Activated naive CD4-positive, alpha-beta T cell treated with anti-CD3 and anti-CD28 coated beads, Interleukin-2, amount 10 ng/mL, durations not matched to agents 7 days and 5 days (primary cell): ENCODE measurements at regions not wholly inside any gene's neighbourhood (a gene's known extent, or its start where the extent isn't known, plus 50 kb on each side); places are given as distances from the start of the nearest gene placed in this dataset.
"Not testable (repeated sequence)": the region's sequence is repeated elsewhere in the genome, so short reads cannot be mapped to it uniquely, and the experiment has no call there.

Source experiments
- CTCF ChIA-PET: fragments of 350-600 bp; sonication (Branson Sonifier 250); formaldehyde crosslinking; loops from one replicate; lab custom pipeline; 2021; ENCODE audit warnings: antibody characterized with exemption; lab: Charles Lee
- DNase-seq: peaks from one replicate; pipeline ENCODE4 v3.0.0-alpha.2; 2020
- H3K27ac Mint-ChIP-seq: one replicate; pipeline ENCODE4 v1.8.0; 2021; ENCODE audit warnings: mild to moderate bottlenecking, moderate library complexity, mixed read lengths
- H3K27me3 Mint-ChIP-seq: one replicate; pipeline ENCODE4 v1.8.0; 2021; ENCODE audit warnings: mild to moderate bottlenecking, mixed read lengths
- H3K36me3 Mint-ChIP-seq: one replicate; pipeline ENCODE4 v1.8.0; 2021; ENCODE audit warnings: mixed read lengths
- H3K4me1 Mint-ChIP-seq: one replicate; pipeline ENCODE4 v1.8.0; 2021; ENCODE audit warnings: mixed read lengths
- H3K4me3 Mint-ChIP-seq: one replicate; pipeline ENCODE4 v1.8.0; 2021; ENCODE audit warnings: mild to moderate bottlenecking, moderate library complexity, mixed read lengths
- H3K9me3 Mint-ChIP-seq: one replicate; pipeline ENCODE4 v1.8.0; 2021; ENCODE audit warnings: mixed read lengths

GRCh38 chr18:5051207-5051606 lies 145.8 kb downstream of the AKAIN1 start:
- CTCF ChIA-PET: no interaction called here
- Mint-ChIP-seq H3K27ac (no peak overlapping the region), H3K27me3 (peaks cover 4% of the 10 kb centered on the region), H3K9me3 (no peaks in the 10 kb centered on the region), H3K4me1 (no peaks in the 10 kb centered on the region), H3K36me3 (no peaks in the 10 kb centered on the region), H3K4me3 (no peak overlapping the region)
- DNase-seq: no peak

DNA sequence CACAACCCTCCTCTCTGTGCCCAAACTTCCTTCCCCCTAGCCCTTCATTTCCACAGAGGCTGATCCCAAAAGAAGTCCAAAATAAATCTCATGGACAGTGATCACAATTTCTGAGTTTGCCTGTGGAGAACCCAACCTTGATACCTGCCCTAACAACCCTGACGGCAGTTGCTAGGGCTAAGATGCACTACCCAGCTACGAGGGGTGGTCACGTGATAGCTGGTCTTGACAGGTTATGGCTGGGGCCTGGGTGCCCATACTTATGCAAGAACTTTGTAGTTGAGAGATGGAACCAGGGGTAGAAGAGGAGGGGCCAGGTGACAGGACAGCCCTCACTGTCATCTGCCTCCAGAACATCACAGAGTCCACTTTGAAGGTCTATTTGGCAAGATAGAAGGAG lies 147.9 kb downstream of the AKAIN1 start:
- CTCF ChIA-PET: interaction anchor here (0.8 kb wide), 1 partner anchor 25 kb away, joined by 3 read pairs; no protein-coding TSS in a partner anchor
- Mint-ChIP-seq H3K27ac (no peak overlapping the region), H3K4me1 (no peaks in the 10 kb centered on the region)

DNA sequence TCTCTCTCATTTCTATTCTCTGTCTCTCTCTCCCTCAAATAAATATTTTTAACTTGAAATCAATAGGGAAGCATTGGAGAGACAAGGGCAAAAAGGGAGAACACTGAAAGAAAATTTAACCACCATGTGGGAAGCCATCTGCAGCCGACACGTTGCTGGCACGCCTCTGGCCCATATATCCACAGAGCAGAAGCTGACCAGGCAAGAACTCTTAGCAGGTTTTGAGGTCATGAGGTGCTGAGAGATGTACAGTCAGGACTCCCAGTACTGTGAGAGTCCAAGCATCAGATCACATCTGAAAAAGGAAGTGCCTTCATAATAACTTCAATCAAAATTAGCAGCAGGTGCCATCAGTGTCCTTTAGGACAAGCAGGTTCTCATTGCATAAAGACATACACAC lies 156.6 kb downstream of the AKAIN1 start:
- Mint-ChIP-seq H3K4me1 (no peaks in the 10 kb centered on the region), H3K4me3 (no peak overlapping the region), H3K27ac (no peak overlapping the region), H3K9me3 (no peaks in the 10 kb centered on the region), H3K27me3 (peaks cover 3% of the 10 kb centered on the region), H3K36me3 (no peaks in the 10 kb centered on the region)
- CTCF ChIA-PET: no interaction called here
- no peak for DNase-seq

More for the DNA sequence above, 147.9 kb downstream of the AKAIN1 start:
- H3K36me3 Mint-ChIP-seq: no peaks in the 10 kb centered on the region
- DNase-seq: no peak
- no peak overlapping the region for H3K4me3 Mint-ChIP-seq
- no peaks in the 10 kb centered on the region for H3K27me3 Mint-ChIP-seq
- no peaks in the 10 kb centered on the region for H3K9me3 Mint-ChIP-seq

DNA sequence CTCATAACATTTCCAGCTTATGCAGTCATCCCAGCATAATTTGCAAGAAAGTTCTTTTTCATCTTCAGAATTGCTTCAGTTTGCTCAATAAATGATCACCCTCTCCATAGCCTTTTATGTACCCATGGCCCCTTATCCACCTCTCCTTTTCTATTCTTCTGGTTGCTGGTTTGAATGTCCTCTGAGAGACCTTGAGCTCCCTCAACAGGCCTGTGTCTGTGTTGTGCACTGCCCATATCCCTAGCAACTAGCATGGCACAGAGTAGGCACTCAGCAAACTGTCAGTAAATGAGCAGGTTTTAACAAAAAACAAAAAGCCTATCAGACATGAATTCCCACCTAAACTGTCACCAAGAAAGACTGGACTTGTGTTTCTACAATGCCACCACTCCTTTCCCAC lies 160.5 kb downstream of the AKAIN1 start:
- Mint-ChIP-seq H3K4me3 (no peak overlapping the region), H3K27me3 (peaks cover 3% of the 10 kb centered on the region), H3K4me1 (no peaks in the 10 kb centered on the region), H3K9me3 (peaks cover 3% of the 10 kb centered on the region), H3K27ac (no peak overlapping the region), H3K36me3 (no peaks in the 10 kb centered on the region)
- CTCF ChIA-PET: interaction anchor here (2.9 kb wide), 1 partner anchor 13 kb away, joined by 12 read pairs; no protein-coding TSS in a partner anchor
- no peak for DNase-seq

DNA sequence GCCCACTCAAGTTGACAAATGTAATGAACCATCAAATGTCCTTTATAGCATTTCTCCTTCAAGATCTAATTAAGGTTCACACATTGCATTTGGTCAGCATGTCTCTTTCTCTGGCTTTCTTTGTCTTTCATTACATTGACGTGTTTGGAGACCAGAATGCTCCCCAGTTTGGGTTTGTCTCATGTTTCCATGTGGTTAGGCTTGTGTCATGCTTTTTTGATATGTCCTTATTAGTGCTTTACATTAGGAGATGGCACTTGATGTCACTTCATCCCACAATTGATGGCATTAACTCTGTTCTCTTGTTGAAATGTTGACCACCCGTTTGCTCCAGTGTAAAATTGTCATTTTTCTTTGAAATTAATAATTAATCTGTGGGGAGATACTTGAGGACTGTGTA lies 165.8 kb downstream of the AKAIN1 start:
- DNase-seq: no peak
- peaks cover under 1% of the 10 kb centered on the region for H3K27me3 Mint-ChIP-seq
- no peaks in the 10 kb centered on the region for H3K4me1 Mint-ChIP-seq
- no peaks in the 10 kb centered on the region for H3K36me3 Mint-ChIP-seq
- no peak overlapping the region for H3K27ac Mint-ChIP-seq
- CTCF ChIA-PET: no interaction called here
- H3K4me3 Mint-ChIP-seq: no peak overlapping the region
- H3K9me3 Mint-ChIP-seq: peaks cover 5% of the 10 kb centered on the region

GRCh38 chr18:5030636-5031035 lies 166.4 kb downstream of the AKAIN1 start:
- CTCF ChIA-PET: no interaction called here
- Mint-ChIP-seq H3K27ac (no peak overlapping the region), H3K4me1 (no peaks in the 10 kb centered on the region), H3K27me3 (no peaks in the 10 kb centered on the region), H3K36me3 (no peaks in the 10 kb centered on the region), H3K9me3 (peaks cover 5% of the 10 kb centered on the region), H3K4me3 (no peak overlapping the region)
- no peak for DNase-seq

DNA sequence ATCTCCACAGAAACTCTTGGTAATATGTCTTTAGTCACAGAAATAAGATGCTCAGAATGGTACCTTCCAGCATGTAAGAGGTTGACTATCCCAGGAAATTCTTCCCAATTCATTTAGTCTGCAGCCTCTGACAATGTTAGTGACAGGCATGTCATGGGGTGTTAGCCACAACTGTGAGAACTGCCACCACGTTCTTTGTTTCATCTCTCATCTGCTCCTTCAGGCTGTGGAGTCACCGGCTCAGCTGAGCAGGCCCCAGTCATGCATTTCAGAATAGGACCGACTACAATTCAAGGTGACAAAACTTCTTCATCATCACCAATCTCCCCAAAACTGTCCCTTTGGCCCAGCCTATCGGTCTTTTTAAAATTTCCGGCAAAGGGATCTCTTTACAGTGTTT lies 167.5 kb downstream of the AKAIN1 start:
- Mint-ChIP-seq H3K27me3 (no peaks in the 10 kb centered on the region), H3K9me3 (peaks cover 5% of the 10 kb centered on the region), H3K4me1 (no peaks in the 10 kb centered on the region), H3K36me3 (no peaks in the 10 kb centered on the region), H3K4me3 (no peak overlapping the region), H3K27ac (no peak overlapping the region)
- no peak for DNase-seq
- CTCF ChIA-PET: interaction anchor here (0.5 kb wide), 1 partner anchor 198 kb away, joined by 3 read pairs; no protein-coding TSS in a partner anchor

GRCh38 chr18:5024741-5025140 lies 172.3 kb downstream of the AKAIN1 start:
- Mint-ChIP-seq H3K9me3 (peaks cover 2% of the 10 kb centered on the region), H3K27me3 (no peaks in the 10 kb centered on the region), H3K4me3 (no peak overlapping the region), H3K27ac (no peak overlapping the region), H3K36me3 (no peaks in the 10 kb centered on the region), H3K4me1 (no peaks in the 10 kb centered on the region)
- CTCF ChIA-PET: interaction anchor here (1.0 to 2.5 kb wide), 2 partner anchors 13 to 43 kb away, joined by 3 to 12 read pairs; no protein-coding TSS in a partner anchor
- DNase-seq: no peak

- Mint-ChIP-seq H3K9me3 (no peaks in the 10 kb centered on the region), H3K27ac (no peak overlapping the region), H3K4me1 (no peaks in the 10 kb centered on the region), H3K36me3 (no peaks in the 10 kb centered on the region), H3K27me3 (no peaks in the 10 kb centered on the region), H3K4me3 (no peak overlapping the region)
- DNase-seq: no peak
- CTCF ChIA-PET: no interaction called here
These were observed 175.5 kb downstream of the AKAIN1 start for GRCh38 chr18:5021558-5021957.

DNA sequence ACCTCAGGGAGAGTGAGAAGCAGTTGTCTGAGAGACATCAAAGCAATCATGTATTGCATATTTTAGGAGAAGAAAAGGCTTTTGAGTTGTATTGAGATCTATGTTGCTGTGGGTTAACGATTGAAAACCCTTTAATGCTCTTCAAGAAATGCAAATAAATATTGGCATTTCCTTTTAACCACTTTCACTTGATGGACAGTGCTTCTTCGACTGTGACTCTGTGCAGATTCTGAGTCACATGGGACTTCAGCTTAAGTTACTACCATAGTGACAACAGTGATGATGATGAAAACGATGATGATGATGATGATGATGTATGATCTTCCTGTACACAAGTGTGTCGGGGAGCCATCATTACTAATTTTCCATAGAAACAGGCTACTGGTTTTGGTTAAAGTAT lies 181.8 kb downstream of the AKAIN1 start:
- no peak overlapping the region for H3K27ac Mint-ChIP-seq
- H3K4me3 Mint-ChIP-seq: no peak overlapping the region

DNA sequence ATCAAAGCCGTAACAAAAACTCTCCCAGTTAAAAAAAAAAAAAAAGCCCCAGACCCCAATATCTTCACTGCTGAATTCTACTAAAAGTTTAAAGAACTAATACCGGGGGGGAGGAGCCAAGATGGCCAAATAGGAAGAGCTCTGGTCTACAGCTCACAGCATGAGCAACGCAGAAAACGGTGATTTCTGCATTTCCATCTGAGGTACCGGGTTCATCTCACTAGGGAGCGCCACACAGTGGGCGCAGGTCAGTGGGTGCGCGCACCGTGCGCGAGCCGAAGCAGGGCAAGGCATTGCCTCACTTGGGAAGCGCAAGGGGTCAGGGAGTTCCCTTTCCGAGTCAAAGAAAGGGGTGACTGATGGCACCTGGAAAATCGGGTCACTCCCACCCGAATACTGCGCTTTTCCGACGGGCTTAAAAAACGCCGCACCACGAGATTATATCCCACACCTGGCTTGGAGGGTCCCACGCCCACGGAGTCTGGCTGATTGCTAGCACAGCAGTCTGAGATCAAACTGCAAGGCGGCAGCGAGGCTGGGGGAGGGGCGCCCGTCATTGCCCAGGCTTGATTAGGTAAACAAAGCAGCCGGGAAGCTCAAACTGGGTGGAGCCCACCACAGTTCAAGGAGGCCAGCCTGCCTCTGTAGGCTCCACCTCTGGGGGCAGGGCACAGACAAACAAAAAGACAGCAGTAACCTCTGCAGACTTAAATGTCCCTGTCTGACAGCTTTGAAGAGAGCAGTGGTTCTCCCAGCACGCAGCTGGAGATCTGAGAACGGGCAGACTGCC lies 192.8 kb downstream of the AKAIN1 start:
- not testable (repeated sequence) for H3K9me3 Mint-ChIP-seq

More for the DNA sequence above, 181.8 kb downstream of the AKAIN1 start:
- Mint-ChIP-seq H3K4me1 (no peaks in the 10 kb centered on the region), H3K36me3 (no peaks in the 10 kb centered on the region), H3K9me3 (no peaks in the 10 kb centered on the region), H3K27me3 (no peaks in the 10 kb centered on the region)
- CTCF ChIA-PET: no interaction called here
- DNase-seq: no peak

GRCh38 chr18:4994710-4995109 lies 202.3 kb downstream of the AKAIN1 start:
- CTCF ChIA-PET: interaction anchor here (0.9 kb wide), 1 partner anchor 29 kb away, joined by 4 read pairs; no protein-coding TSS in a partner anchor
- Mint-ChIP-seq H3K4me1 (no peaks in the 10 kb centered on the region), H3K27ac (no peak overlapping the region), H3K36me3 (no peaks in the 10 kb centered on the region), H3K27me3 (no peaks in the 10 kb centered on the region), H3K4me3 (no peak overlapping the region), H3K9me3 (peaks cover 7% of the 10 kb centered on the region)
- no peak for DNase-seq

More for the DNA sequence above, 192.8 kb downstream of the AKAIN1 start:
- H3K27me3 Mint-ChIP-seq, CTCF ChIA-PET, H3K4me3 Mint-ChIP-seq, H3K36me3 Mint-ChIP-seq, DNase-seq, H3K27ac Mint-ChIP-seq, H3K4me1 Mint-ChIP-seq: not testable (repeated sequence)

GRCh38 chr18:4987452-4988405 lies 209.3 kb downstream of the AKAIN1 start:
- no peak overlapping the region for H3K27ac Mint-ChIP-seq
- CTCF ChIA-PET: no interaction called here
- H3K27me3 Mint-ChIP-seq: no peaks in the 10 kb centered on the region
- no peaks in the 10 kb centered on the region for H3K4me1 Mint-ChIP-seq
- H3K4me3 Mint-ChIP-seq: no peak overlapping the region
- H3K9me3 Mint-ChIP-seq: peaks cover 9% of the 10 kb centered on the region
- no peak for DNase-seq
- no peaks in the 10 kb centered on the region for H3K36me3 Mint-ChIP-seq

GRCh38 chr18:4986677-4987076 lies 210.4 kb downstream of the AKAIN1 start:
- no peak for DNase-seq
- H3K36me3 Mint-ChIP-seq: no peaks in the 10 kb centered on the region
- H3K27me3 Mint-ChIP-seq: no peaks in the 10 kb centered on the region
- CTCF ChIA-PET: no interaction called here
- no peak overlapping the region for H3K27ac Mint-ChIP-seq
- H3K9me3 Mint-ChIP-seq: peaks cover 5% of the 10 kb centered on the region
- H3K4me3 Mint-ChIP-seq: no peak overlapping the region
- no peaks in the 10 kb centered on the region for H3K4me1 Mint-ChIP-seq
